Stimulated activated naive CD4-positive, alpha-beta T cell treated with Interleukin-2 at 50 U/mL for 16 hours (primary cell): ENCODE measurements at regions not wholly inside any gene's neighbourhood (a gene's known extent, or its start where the extent isn't known, plus 50 kb on each side); places are given as distances from the start of the nearest gene placed in this dataset.
"Not testable (repeated sequence)": the region's sequence is repeated elsewhere in the genome, so short reads cannot be mapped to it uniquely, and the experiment has no call there.

Experiments
- DNase-seq: peaks from one replicate; lab custom pipeline; 2025; lab: John Stamatoyannopoulos, UW

DNA sequence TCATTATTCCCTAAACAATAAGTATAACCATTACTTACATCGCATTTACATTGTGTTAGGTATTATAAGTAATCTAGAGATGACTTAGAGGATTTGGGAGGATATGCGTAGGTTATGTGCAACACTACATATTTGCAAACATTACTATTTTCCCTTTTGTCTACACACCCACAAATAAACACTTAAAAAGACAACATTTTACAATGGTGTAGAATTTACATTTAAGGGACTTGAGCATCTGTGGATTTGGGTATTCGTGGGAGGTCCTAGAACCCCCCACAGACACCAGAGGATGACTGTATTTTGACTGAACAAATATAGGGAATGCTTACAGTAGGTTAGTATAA lies 220.2 kb upstream of the MYO3A start:
- DNase-seq: no peak

DNA sequence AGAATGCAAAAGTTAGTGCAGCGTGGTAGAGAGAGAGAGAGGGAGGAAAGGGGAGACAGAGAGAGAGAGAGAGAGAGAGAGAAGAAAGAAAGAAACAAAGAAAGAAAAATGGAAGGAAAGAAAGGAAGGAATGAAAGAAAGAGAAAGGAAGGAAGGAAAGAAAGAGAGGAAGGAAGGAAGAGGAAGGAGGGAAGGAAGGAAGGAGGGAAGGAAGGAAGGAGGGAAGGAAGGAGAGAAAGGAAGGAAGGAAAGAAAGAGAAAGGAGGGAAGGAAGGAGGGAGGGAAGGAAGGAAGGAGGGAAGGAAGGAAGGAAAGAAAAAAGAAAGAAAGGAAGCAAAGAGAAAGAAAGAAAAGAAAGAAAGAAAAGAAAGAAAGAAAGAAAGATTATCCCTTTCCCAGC lies 209.8 kb upstream of the MYO3A start:
- DNase-seq: no peak

DNA sequence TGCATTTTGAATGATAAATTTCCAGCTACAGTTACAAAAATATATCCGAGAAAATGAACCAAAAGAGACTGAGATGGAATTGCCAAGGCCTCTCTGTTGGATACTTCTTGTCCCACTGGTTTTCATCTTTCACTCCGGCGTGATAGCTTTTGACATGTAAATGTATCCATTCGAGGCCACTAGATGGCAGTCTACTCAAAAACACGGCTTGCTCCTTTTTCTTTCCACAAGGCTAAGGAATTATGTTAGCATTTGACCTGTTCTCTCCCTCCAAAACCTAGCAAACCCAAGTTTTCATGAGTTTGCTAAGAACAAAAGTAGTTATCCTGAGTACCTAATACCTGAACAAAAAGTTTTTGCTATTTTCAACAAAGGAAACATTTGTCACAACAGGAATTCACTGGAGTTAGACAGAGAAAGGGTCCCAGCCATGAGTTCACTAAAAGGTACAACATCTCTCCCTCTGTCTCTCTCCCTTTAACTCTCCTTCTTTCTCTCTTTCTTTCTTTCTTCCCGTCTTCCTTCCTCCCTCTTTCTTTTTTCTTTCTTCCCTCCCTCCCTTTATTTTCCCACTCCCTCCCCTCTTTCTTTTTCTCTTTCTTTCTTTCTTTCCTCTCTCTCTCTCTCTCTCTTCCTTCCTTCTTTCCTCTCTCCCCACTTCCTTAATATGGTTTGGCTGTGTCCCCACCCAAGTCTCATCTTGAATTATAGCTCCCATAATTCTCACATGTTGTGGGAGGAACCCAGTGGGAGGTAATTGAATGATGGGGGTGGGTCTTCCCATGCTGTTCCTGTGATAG lies 207.9 kb upstream of the MYO3A start:
- no peak for DNase-seq

DNA sequence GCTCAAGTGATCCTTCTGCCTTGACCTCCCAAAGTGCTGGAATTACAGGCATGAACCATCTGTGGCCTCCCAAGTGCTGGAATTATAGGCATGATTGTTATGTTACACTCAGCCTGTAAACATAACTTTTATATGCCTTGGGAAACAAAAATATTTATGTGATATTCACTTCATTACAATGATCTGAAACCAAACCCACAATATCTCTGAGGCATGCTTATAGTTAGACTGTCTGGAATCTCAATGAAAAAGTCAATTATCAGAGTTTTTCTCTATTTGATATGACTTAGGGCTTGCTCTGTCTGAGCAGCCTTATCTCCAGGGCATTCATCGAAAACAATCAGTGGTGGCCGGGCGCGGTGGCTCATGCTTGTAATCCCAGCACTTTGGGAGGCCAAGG lies 195.3 kb upstream of the MYO3A start:
- no peak for DNase-seq

DNA sequence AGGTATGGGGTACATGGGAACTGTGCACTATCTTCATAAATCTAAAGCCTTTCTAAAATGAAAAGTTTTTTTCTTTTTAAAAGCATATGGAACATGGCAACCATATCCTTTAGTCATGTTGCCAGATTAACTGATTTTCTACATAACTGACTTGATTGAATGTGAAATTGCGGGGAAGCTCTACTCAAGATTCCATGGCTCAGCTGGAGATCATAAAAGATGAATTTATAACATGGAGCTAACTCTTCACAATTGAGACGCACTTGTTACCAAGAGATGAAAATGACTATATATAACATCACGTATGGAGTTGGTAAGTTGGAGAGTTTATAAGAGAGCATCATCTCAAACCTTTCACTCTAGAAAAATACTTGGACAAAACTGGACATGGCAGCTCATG lies 190.2 kb upstream of the MYO3A start:
- no peak for DNase-seq

GRCh38 chr10:25744574-25744973 lies 189.5 kb upstream of the MYO3A start:
- no peak for DNase-seq

- DNase-seq: no peak
Observed at GRCh38 chr10:25745976-25746375, 188.1 kb upstream of the MYO3A start.

DNA sequence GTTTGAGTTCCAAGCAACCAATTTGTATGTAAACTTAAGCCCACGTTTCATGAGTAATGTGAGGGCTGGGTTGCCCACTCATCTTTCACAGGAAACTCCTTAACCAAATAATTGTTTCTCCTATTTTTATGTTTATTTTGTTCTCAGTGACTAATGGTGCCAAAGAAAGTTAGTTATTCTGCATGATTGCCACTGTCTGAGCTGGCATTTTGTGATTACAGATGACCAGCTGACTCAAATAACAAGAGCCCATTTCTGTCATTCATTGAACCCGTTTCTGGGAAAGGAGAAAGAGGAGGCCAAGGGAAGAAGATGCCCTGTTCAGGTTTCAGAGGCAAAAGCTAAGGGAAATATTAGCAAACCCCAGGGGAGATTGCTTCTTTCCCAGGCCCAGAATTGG lies 186.9 kb upstream of the MYO3A start:
- no peak for DNase-seq

- DNase-seq: no peak
Observed at GRCh38 chr10:25748509-25748908, 185.5 kb upstream of the MYO3A start.

GRCh38 chr10:25753776-25754175 lies 180.3 kb upstream of the MYO3A start:
- no peak for DNase-seq

DNA sequence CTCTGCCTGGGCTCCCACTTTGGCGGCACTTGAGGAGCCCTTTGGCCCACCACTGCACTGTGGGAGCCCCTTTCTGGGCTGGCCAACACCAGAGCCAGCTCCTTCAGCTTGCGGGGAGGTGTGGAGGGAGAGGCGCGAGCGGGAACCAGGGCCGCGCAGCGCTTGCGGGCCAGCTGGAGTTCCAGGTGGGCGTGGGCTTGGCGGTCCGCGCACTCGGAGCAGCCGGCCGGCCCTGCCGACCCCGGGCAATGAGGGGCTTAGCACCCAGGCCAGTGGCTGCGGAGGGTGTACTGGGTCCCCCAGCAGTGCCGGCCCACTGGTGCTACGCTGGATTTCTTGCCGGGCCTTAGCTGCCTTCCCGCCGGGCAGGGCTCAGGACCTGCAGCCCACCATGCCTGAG lies 178.2 kb upstream of the MYO3A start:
- not testable (repeated sequence) for DNase-seq

DNA sequence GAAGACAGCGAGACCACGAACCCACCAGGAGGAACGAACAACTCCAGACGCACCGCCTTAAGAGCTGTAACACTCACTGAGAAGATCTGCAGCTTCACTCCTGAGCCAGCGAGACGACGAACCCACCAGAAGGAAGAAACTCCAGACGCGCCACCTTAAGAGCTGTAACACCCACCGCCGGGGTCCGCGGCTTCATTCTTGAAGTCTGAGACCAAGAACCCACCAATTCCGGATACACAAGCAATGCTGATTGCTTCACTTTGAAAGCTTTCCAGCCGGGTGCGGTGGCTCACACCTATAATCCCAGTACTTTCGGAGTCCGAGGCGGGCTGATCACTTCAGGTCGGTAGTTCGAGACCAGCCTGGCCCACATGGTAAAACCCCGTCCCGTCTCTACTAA lies 177.2 kb upstream of the MYO3A start:
- DNase-seq: no peak

GRCh38 chr10:25758041-25758457 lies 176.0 kb upstream of the MYO3A start:
- no peak for DNase-seq

- no peak for DNase-seq
Observed at GRCh38 chr10:25758511-25758910, 175.5 kb upstream of the MYO3A start.

GRCh38 chr10:25761937-25762336 lies 172.1 kb upstream of the MYO3A start:
- no peak for DNase-seq

DNA sequence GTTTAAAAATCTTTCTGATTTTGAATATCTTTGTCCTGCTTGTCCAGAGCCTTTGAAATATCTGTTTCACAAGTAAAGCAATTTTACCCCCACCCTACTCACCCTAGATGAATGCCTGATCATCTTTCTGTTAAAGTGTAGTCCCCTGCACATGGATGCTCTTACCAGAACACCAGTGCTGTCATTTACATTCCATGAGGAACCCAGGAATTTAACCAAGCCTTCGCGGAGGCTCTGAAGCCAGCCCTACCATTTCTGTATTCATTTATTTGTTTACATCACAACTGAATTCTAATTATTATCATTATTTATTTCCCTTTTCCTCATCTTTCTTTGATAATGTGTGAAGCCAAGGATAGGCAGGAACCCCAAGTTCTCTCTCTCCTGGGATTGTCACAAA lies 167.8 kb upstream of the MYO3A start:
- DNase-seq: no peak

DNA sequence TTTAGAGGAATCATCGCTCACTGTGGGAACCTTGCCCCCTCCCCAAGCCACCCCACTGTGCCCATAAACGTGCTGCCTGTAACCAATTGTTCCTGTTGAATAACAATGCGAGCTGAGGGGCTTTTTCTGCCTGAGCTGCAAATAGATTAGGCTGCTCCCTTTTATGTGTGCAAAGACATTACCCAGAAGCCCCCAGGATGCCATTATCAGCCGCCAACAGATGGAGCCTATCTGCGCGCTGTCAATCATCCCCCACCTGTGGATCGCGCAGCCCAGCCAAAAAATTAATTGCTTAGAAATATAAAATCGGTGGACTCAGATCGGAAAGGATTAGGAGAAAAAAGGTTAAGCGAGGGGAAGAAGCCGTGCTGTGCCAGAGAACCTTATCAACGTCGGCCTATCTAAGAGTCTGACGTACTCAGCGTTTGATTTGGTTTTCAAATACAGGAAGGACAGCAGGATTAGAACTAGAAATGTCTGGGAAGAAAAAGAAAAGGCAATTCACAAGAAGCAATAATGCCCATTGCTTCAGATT lies 167.3 kb upstream of the MYO3A start:
- no peak for DNase-seq

GRCh38 chr10:25768167-25768566 lies 165.9 kb upstream of the MYO3A start:
- DNase-seq: no peak

- DNase-seq: no peak
Observed at GRCh38 chr10:25778646-25779045, 155.4 kb upstream of the MYO3A start.

DNA sequence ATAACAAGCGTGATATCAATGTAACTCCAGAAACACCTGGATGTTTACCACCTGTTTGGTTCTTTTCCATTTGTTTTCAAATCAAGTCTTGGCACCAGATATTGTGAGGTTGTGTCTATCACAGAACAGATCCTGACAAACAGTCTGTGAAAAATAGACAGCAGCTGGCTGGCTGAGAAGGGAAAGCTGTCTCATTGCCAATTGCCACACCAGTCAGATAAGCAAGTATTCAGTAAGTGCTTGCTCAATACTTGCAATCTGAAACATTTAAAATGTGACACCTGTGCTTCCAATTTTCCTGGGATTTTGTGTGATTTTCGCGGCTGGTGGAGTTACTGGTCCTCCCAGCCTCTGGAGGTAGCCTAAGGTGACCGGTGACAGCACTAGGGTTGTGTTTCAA lies 147.9 kb upstream of the MYO3A start:
- DNase-seq: no peak

GRCh38 chr10:25786899-25787298 lies 147.1 kb upstream of the MYO3A start:
- DNase-seq: no peak

DNA sequence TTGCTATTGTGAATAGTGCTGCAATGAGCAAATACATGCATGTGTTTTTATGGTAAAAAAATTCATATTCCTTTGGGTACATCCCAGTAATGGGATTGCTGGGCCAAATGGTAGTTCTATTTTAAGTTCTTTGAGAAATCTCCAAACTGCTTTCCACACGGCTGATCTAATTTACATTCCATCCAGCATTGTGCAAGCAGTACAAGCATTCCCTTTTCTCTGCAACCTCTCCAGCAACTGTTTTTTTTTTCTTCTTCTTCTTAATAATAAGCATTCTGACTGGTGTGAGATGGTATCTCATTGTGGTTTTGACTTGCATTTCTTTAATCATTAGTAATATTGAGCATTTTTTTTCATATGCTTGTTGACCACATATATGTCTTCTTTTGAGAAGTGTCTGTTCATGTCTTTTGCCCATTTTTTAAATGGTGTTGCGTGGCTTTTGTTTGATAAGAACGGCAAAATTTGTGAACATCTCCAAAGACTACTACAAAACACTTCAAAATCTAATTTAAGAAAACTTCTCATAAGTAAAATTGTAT lies 136.1 kb upstream of the MYO3A start:
- no peak for DNase-seq

DNA sequence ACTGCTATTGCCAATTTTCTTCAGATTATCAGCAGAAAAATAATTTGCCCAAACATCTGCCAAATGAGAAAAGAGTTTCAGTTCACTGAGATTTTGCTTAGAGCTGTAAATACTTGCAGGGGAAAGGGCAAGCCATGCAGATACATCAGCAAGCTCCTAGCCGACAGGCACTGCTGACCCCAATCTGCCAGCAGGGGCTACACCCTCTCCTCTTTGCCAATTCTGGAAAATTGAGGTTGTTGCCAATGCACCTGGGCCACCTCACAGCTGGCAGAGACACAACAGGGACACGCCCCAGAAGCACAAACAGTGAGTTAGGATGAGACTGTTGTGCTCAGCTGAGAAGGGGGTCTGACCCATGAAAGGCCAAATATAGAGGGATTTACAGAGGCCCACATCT lies 129.5 kb upstream of the MYO3A start:
- DNase-seq: no peak

DNA sequence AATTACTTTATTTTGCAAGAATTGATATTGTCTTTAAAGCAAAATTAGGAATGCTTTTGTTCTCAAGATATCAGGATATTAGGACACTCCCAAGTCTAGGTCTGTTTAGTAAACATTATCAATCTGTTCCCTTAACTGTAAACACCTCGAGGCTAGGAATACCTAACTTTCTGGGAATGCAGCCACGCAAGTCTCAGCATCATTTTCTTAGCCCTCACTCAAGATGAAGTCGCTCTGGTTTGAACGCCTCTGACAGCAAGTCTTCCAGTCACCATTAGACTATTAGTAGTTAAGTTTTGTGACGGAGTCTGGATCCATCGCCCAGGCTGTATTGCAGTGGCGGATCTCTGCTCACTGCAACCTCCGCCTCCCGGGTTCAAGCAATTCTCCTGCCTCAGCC lies 128.0 kb upstream of the MYO3A start:
- no peak for DNase-seq
